H9 (cell line): ENCODE measurements at regions not wholly inside any gene's neighbourhood (a gene's known extent, or its start where the extent isn't known, plus 50 kb on each side); places are given as distances from the start of the nearest gene placed in this dataset.

Experiments used
- DNase-seq: peaks from one replicate; pipeline ENCODE4 v3.0.0-alpha.2; 2017
- H2AFZ ChIP-seq: one replicate; pipeline ENCODE4 v1.6.1; 2013; ENCODE audit warnings: mild to moderate bottlenecking, low read length, control low read depth, moderate library complexity
- H2AK5ac ChIP-seq: 2 replicates; pipeline ENCODE4 v1.6.1; 2013; ENCODE audit warnings: low read length, control low read depth, mixed read lengths; ENCODE audit not compliant: insufficient read length
- H2BK120ac ChIP-seq: one replicate; pipeline ENCODE4 v1.6.1; 2013; ENCODE audit warnings: low read depth, mild to moderate bottlenecking, low read length, control low read depth, inconsistent platforms; ENCODE audit not compliant: poor library complexity, severe bottlenecking
- H2BK12ac ChIP-seq: 2 replicates; pipeline ENCODE4 v1.6.1; 2013; ENCODE audit warnings: low read length, control low read depth, mixed read lengths, low read depth; ENCODE audit not compliant: insufficient read length
- H2BK15ac ChIP-seq: 2 replicates; pipeline ENCODE4 v1.6.1; 2013; ENCODE audit warnings: low read depth, low read length, control low read depth
- H2BK20ac ChIP-seq: one replicate; pipeline ENCODE4 v1.6.1; 2013; ENCODE audit warnings: low read depth, mild to moderate bottlenecking, low read length, control low read depth, inconsistent platforms; ENCODE audit not compliant: poor library complexity, severe bottlenecking
- H2BK5ac ChIP-seq: 2 replicates; pipeline ENCODE4 v1.6.1; 2013; ENCODE audit warnings: low read length, control low read depth, mixed read lengths; ENCODE audit not compliant: insufficient read length
- H3K14ac ChIP-seq: 2 replicates; pipeline ENCODE4 v1.6.1; 2013; ENCODE audit warnings: low read length, control low read depth; ENCODE audit not compliant: insufficient read depth
- H3K18ac ChIP-seq: 2 replicates; pipeline ENCODE4 v1.6.1; 2013; ENCODE audit warnings: low read depth, mild to moderate bottlenecking, mixed read lengths, low read length, control low read depth; ENCODE audit not compliant: insufficient read length
- H3K23ac ChIP-seq: 2 replicates; pipeline ENCODE4 v1.6.1; 2013; ENCODE audit warnings: low read length, control low read depth, mixed read lengths, low read depth; ENCODE audit not compliant: insufficient read length
- H3K23me2 ChIP-seq: 2 replicates; pipeline ENCODE4 v1.6.1; 2013; ENCODE audit warnings: low read depth, mild to moderate bottlenecking, mixed read lengths, low read length, control low read depth; ENCODE audit not compliant: insufficient read length, poor library complexity, severe bottlenecking
- H3K27ac ChIP-seq: 2 replicates; pipeline ENCODE4 v1.5.1; 2013; ENCODE audit warnings: low read length, control low read depth, mixed read lengths, low read depth; ENCODE audit not compliant: insufficient read length
- H3K27me3 ChIP-seq: 2 replicates; pipeline ENCODE4 v1.6.1; 2013; ENCODE audit warnings: low read length, control low read depth, inconsistent platforms; ENCODE audit not compliant: insufficient read depth
- H3K4ac ChIP-seq: 2 replicates; pipeline ENCODE4 v1.6.1; 2013; ENCODE audit warnings: low read depth, mild to moderate bottlenecking, control low read depth, inconsistent platforms, low read length, moderate library complexity
- H3K4me1 ChIP-seq: 2 replicates; pipeline ENCODE4 v1.6.1; 2013; ENCODE audit warnings: low read length, control low read depth, inconsistent platforms; ENCODE audit not compliant: insufficient read depth
- H3K4me2 ChIP-seq: 2 replicates; pipeline ENCODE4 v1.6.1; 2013; ENCODE audit warnings: low read length, control low read depth, mixed read lengths; ENCODE audit not compliant: insufficient read length, insufficient read depth
- H3K56ac ChIP-seq: 2 replicates; pipeline ENCODE4 v1.6.1; 2013; ENCODE audit warnings: low read depth, mild to moderate bottlenecking, mixed read lengths, low read length, control low read depth; ENCODE audit not compliant: insufficient read length
- H3K79me1 ChIP-seq: 2 replicates; pipeline ENCODE4 v1.6.1; 2013; ENCODE audit warnings: low read depth, mild to moderate bottlenecking, moderate library complexity, low read length, control low read depth, inconsistent platforms; ENCODE audit not compliant: insufficient read depth, poor library complexity, severe bottlenecking
- H3K79me2 ChIP-seq: 2 replicates; pipeline ENCODE4 v1.6.1; 2013; ENCODE audit warnings: low read length, control low read depth, inconsistent platforms; ENCODE audit not compliant: insufficient read depth
- H3K9ac ChIP-seq: 2 replicates; pipeline ENCODE4 v1.6.1; 2013; ENCODE audit warnings: low read length, control low read depth, mixed read lengths; ENCODE audit not compliant: insufficient read length; ENCODE audit errors: extremely low read depth
- H3K9me3 ChIP-seq: one replicate; pipeline ENCODE4 v1.6.1; 2013; ENCODE audit warnings: low read depth, low read length, inconsistent platforms; ENCODE audit not compliant: control insufficient read depth
- H3T11ph ChIP-seq: one replicate; pipeline ENCODE4 v1.6.1; 2013; ENCODE audit warnings: mild to moderate bottlenecking, low read length, control low read depth, inconsistent platforms
- H4K20me1 ChIP-seq: one replicate; pipeline ENCODE4 v1.6.1; 2013; ENCODE audit not compliant: control insufficient read depth, insufficient read length, insufficient read depth
- H4K5ac ChIP-seq: 2 replicates; pipeline ENCODE4 v1.6.1; 2013; ENCODE audit warnings: low read depth, mild to moderate bottlenecking, mixed read lengths, low read length, control low read depth; ENCODE audit not compliant: insufficient read length
- H4K8ac ChIP-seq: replicated peaks from 2 replicates; pipeline ENCODE4 v1.6.1; 2013; ENCODE audit warnings: low read length, control low read depth, mixed read lengths, low read depth; ENCODE audit not compliant: insufficient read length
- H4K91ac ChIP-seq: 2 replicates; pipeline ENCODE4 v1.6.1; 2013; ENCODE audit warnings: low read depth, mild to moderate bottlenecking, moderate library complexity, mixed read lengths, low read length, control low read depth; ENCODE audit not compliant: insufficient read length
- H3K27ac Mint-ChIP-seq, 3 experiments: 2 replicates in 2 of 3; 3 replicates in 1 of 3; pipeline ENCODE4 v1.8.0; 2020 to 2021; ENCODE audit warnings: mixed read lengths in 3 of 3, mild to moderate bottlenecking in 1 of 3, moderate library complexity in 1 of 3
- H3K27me3 Mint-ChIP-seq: 2 replicates; pipeline ENCODE4 v1.8.0; 2021; ENCODE audit warnings: low read depth, mild to moderate bottlenecking, moderate library complexity, mixed read lengths
- H3K36me3 Mint-ChIP-seq, 3 experiments: 2 replicates in 2 of 3; 3 replicates in 1 of 3; pipeline ENCODE4 v1.8.0; 2020 to 2021; ENCODE audit warnings: low read depth in 3 of 3, mixed read lengths in 3 of 3; ENCODE audit not compliant: insufficient read depth in 1 of 3
- H3K4me1 Mint-ChIP-seq, 2 experiments: 2 replicates each; pipeline ENCODE4 v1.8.0; 2020; ENCODE audit warnings: mixed read lengths in 2 of 2
- H3K4me3 Mint-ChIP-seq, 2 experiments: 2 replicates in 1 of 2; 3 replicates in 1 of 2; pipeline ENCODE4 v1.8.0; 2020 to 2021; ENCODE audit warnings: mild to moderate bottlenecking in 2 of 2, mixed read lengths in 2 of 2, moderate library complexity in 1 of 2
- H3K9me3 Mint-ChIP-seq, 2 experiments: 2 replicates in 1 of 2; 3 replicates in 1 of 2; pipeline ENCODE4 v1.8.0; 2020; ENCODE audit warnings: mild to moderate bottlenecking in 2 of 2, mixed read lengths in 2 of 2, moderate library complexity in 1 of 2
- TF ChIP-seq, protein P1 (sequence below): fragments of 200-600 bp; sonication (generic); conservative IDR thresholded peaks from 3 replicates; pipeline ENCODE4 v1.8.0; 2021; ENCODE audit warnings: antibody characterized with exemption, mild to moderate bottlenecking

DNA sequence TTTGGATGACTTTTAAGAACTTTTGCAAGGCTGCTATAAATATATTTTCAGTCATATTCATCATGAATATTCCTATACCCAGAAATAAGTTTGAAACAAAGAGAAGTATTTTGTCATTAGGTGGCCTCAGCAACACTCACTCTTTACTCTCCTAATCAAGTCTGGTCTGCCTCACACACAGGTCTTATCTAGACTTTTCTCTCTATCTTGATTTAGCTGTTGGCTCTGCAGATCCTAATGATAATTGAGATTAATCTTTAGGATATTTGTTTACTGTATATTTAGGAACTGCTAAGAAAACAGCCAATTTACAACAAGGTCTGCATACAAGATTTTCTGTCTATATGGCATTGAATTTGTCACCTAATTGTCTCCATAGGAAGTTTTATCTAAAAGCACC is 297.6 kb downstream of the PTEN start:
- no peak overlapping the region for H3K18ac ChIP-seq
- no peak overlapping the region for H3K27ac Mint-ChIP-seq
- no peak overlapping the region for H3T11ph ChIP-seq
- no peak overlapping the region for H2BK5ac ChIP-seq
- H3K79me1 ChIP-seq, result no peaks in the 10 kb centered on the region
- no peak overlapping the region for H3K23ac ChIP-seq
- no peaks in the 10 kb centered on the region; a peak in 1 of 5 replicates for H3K9me3 Mint-ChIP-seq
- H2BK12ac ChIP-seq, result no peak overlapping the region
- no peak overlapping the region for H2BK15ac ChIP-seq
- no peaks in the 10 kb centered on the region for H3K9me3 ChIP-seq
- no peak overlapping the region for H3K4ac ChIP-seq
- H3K27me3 Mint-ChIP-seq, result no peaks in the 10 kb centered on the region
- no peaks in the 10 kb centered on the region for H3K23me2 ChIP-seq
- TF ChIP-seq, protein P1, sequence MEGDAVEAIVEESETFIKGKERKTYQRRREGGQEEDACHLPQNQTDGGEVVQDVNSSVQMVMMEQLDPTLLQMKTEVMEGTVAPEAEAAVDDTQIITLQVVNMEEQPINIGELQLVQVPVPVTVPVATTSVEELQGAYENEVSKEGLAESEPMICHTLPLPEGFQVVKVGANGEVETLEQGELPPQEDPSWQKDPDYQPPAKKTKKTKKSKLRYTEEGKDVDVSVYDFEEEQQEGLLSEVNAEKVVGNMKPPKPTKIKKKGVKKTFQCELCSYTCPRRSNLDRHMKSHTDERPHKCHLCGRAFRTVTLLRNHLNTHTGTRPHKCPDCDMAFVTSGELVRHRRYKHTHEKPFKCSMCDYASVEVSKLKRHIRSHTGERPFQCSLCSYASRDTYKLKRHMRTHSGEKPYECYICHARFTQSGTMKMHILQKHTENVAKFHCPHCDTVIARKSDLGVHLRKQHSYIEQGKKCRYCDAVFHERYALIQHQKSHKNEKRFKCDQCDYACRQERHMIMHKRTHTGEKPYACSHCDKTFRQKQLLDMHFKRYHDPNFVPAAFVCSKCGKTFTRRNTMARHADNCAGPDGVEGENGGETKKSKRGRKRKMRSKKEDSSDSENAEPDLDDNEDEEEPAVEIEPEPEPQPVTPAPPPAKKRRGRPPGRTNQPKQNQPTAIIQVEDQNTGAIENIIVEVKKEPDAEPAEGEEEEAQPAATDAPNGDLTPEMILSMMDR, result no peak
- no peak overlapping the region for H4K91ac ChIP-seq
- H2AK5ac ChIP-seq, result no peak overlapping the region
- H3K27ac ChIP-seq, result no peak overlapping the region
- H2BK20ac ChIP-seq, result no peak overlapping the region
- no peak overlapping the region for H4K5ac ChIP-seq
- no peaks in the 10 kb centered on the region for H3K79me2 ChIP-seq
- H2BK120ac ChIP-seq, result no peak overlapping the region
- H3K4me2 ChIP-seq, result no peak overlapping the region
- H3K14ac ChIP-seq, result no peak overlapping the region
- no peak for DNase-seq
- H3K4me1 Mint-ChIP-seq, result peaks cover 3 to 5% of the 10 kb centered on the region in 2 experiments; a peak in 1 of 4 replicates
- 0 out of 7 replicates have a peak, but pooled peaks cover 0 to 4% (median 0%) of the 10 kb centered on the region in 3 experiments for H3K36me3 Mint-ChIP-seq
- H4K8ac ChIP-seq, result no peak overlapping the region
- no peak overlapping the region for H3K56ac ChIP-seq
- no peak overlapping the region for H3K4me3 Mint-ChIP-seq
- no peaks in the 10 kb centered on the region for H4K20me1 ChIP-seq
- no peaks in the 10 kb centered on the region for H3K27me3 ChIP-seq
- H3K9ac ChIP-seq, result no peak overlapping the region
- H2AFZ ChIP-seq, result no peak overlapping the region
- H3K4me1 ChIP-seq, result no peaks in the 10 kb centered on the region; the same call in 1 of the 2 replicates
